ENCODE measurements at regions not wholly inside any gene's neighbourhood (a gene's known extent, or its start where the extent isn't known, plus 50 kb on each side); places are given as distances from the start of the nearest gene placed in this dataset.

- TF ChIP-seq OSR1 (CRISPR knock-in tag; IDR thresholded peaks at IDR 0.05) (no peak), ZC3H10 (CRISPR knock-in tag; IDR thresholded peaks at IDR 0.05) (no peak), CREB5 (CRISPR knock-in tag; IDR thresholded peaks at IDR 0.05; ENCODE audit: low read depth) (no peak)
Observed at GRCh38 chr7:1301882-1302251, 69.2 kb downstream of the UNCX start.

Measured in SK-N-SH treated with all-trans-retinoic acid at 6 μM for 48 hours (cell line).